PFSK-1 (cell line): ENCODE measurements at regions not wholly inside any gene's neighbourhood (a gene's known extent, or its start where the extent isn't known, plus 50 kb on each side); places are given as distances from the start of the nearest gene placed in this dataset.

Source experiments
- POLR2AphosphoS5 ChIP-seq: IDR thresholded peaks from 2 replicates; pipeline ENCODE4 v1.6.1; 2012; ENCODE audit warnings: low read depth, mild to moderate bottlenecking, control low read depth, low read length, moderate library complexity
- REST ChIP-seq, 2 experiments: IDR thresholded peaks; 2 replicates each; pipeline versions ENCODE4 v1.6.1 to v1.8.0; 2011 to 2012; ENCODE audit warnings: low read depth in 2 of 2, low read length in 2 of 2, control low read depth in 1 of 2, inconsistent platforms in 1 of 2, mild to moderate bottlenecking in 1 of 2, moderate library complexity in 1 of 2; ENCODE audit not compliant: insufficient read depth in 1 of 2
- SIN3A ChIP-seq: IDR thresholded peaks from 2 replicates; pipeline ENCODE4 v1.6.1; 2012; ENCODE audit warnings: mild to moderate bottlenecking, low read length, moderate library complexity, borderline replicate concordance; ENCODE audit not compliant: insufficient read depth

GRCh38 chr22:49263101-49263500 is 564.6 kb downstream of the BRD1 start:
- TF ChIP-seq POLR2AphosphoS5 (no peak), SIN3A (no peak), REST (IDR thresholded peaks at IDR 0.05; ENCODE audit: insufficient read depth in 1 of 2, low read depth in 2 of 2, low read length in 2 of 2) (no peak)
